HepG2 (cell line): ENCODE measurements at regions not wholly inside any gene's neighbourhood (a gene's known extent, or its start where the extent isn't known, plus 50 kb on each side); places are given as distances from the start of the nearest gene placed in this dataset.

ENCODE experiments used
- ATAC-seq: fragments of 200-7000 bp; cut with Tn5 transposase; 3 replicates; pipeline ENCODE4 v1.9.1; 2020; ENCODE audit warnings: mild to moderate bottlenecking, moderate library complexity
- BruUV-seq: library from RNA; stranded (reverse); fragments of 400-500 nt; replicated peaks from 2 replicates; lab custom pipeline; 2021; lab: Mats Ljungman, UMichigan
- CTCF ChIA-PET: fragments of 300-600 bp; formaldehyde crosslinking; extraction: SDS; loops from one replicate; lab custom pipeline; 2021; ENCODE audit warnings: low total read pairs, inconsistent platforms, low intra/inter-chr PET ratio; lab: Yijun Ruan, JAX
- POLR2A ChIA-PET: fragments of 350-600 bp; sonication (Branson Sonifier 250); formaldehyde crosslinking; loops from one replicate; lab custom pipeline; 2020; ENCODE audit warnings: antibody characterized with exemption, inconsistent platforms; lab: Yijun Ruan, JAX
- DNase-seq: peaks from one replicate; pipeline ENCODE4 v3.0.0-alpha.2; 2015; ENCODE audit warnings: low spot score
- FAIRE-seq: peaks from 3 replicates; lab custom pipeline; 2011; peaks lifted over from hg19 to GRCh38; lab: Jason Lieb, UNC
- H2AFZ ChIP-seq: one replicate; pipeline ENCODE4 v1.6.1; 2011; ENCODE audit warnings: low read length, inconsistent platforms
- H3K27ac ChIP-seq: fragments of 300-600 bp; 3 replicates; pipeline ENCODE4 v1.8.0; 2011; ENCODE audit warnings: mixed run types, mild to moderate bottlenecking, mixed read lengths, low read length, inconsistent platforms; ENCODE audit not compliant: insufficient read depth; ENCODE audit errors: extremely low read length
- H3K27me3 ChIP-seq, 2 experiments: fragments of 200-600 bp in 1 of 2; 2 replicates in 1 of 2; 3 replicates in 1 of 2; pipeline versions ENCODE4 v1.6.0 to v1.8.0; 2011; ENCODE audit warnings: low read length in 2 of 2, mild to moderate bottlenecking in 2 of 2, moderate library complexity in 2 of 2, inconsistent platforms in 1 of 2; ENCODE audit not compliant: insufficient read depth in 2 of 2, control insufficient read depth in 1 of 2
- H3K36me3 ChIP-seq, 2 experiments: fragments of 200-600 bp in 1 of 2; replicated peaks in 1 of 2; 2 replicates in 1 of 2; 3 replicates in 1 of 2; pipeline versions ENCODE4 v1.5.1 to v1.8.0; 2011; ENCODE audit warnings: low read length in 2 of 2, inconsistent platforms in 1 of 2; ENCODE audit not compliant: insufficient read depth in 2 of 2, control insufficient read depth in 1 of 2
- H3K4me1 ChIP-seq: 2 replicates; pipeline ENCODE4 v1.5.1; 2012; ENCODE audit warnings: low read length, inconsistent platforms; ENCODE audit not compliant: insufficient read depth
- H3K4me2 ChIP-seq: 2 replicates; pipeline ENCODE4 v1.6.0; 2011; ENCODE audit warnings: low read depth, low read length, inconsistent platforms
- H3K4me3 ChIP-seq, 3 experiments: fragments of 200-600 bp in 1 of 3; sonication (generic), shearing (Covaris generic) in 1 of 3; replicated peaks in 1 of 3; 2 replicates each; pipeline ENCODE4 v1.5.1; 2011 to 2016; ENCODE audit warnings: low read length in 3 of 3, inconsistent platforms in 2 of 3, low read depth in 2 of 3, mild to moderate bottlenecking in 2 of 3, control low read depth in 1 of 3, mixed read lengths in 1 of 3; ENCODE audit not compliant: insufficient read depth in 1 of 3
- H3K79me2 ChIP-seq: one replicate; pipeline ENCODE4 v1.6.1; 2011; ENCODE audit warnings: low read length, inconsistent platforms; ENCODE audit not compliant: insufficient read depth
- H3K9ac ChIP-seq: 2 replicates; pipeline ENCODE4 v1.6.0; 2011; ENCODE audit warnings: mild to moderate bottlenecking, low read depth, low read length, inconsistent platforms; ENCODE audit not compliant: insufficient read depth
- H3K9me3 ChIP-seq: 2 replicates; pipeline ENCODE4 v1.5.1; 2012; ENCODE audit warnings: mild to moderate bottlenecking, low read length
- H4K20me1 ChIP-seq: 2 replicates; pipeline ENCODE4 v1.6.0; 2011; ENCODE audit warnings: inconsistent platforms, mild to moderate bottlenecking, low read length, moderate library complexity; ENCODE audit not compliant: insufficient read depth
- HMG20B ChIP-seq: conservative IDR thresholded peaks from 2 replicates; pipeline ENCODE4 v1.6.1; 2016; ENCODE audit warnings: missing genetic modification reagents, missing compliant biosample characterization
- PPARG ChIP-seq: conservative IDR thresholded peaks from 2 replicates; pipeline ENCODE4 v1.6.1; 2016; ENCODE audit warnings: missing biosample characterization, missing genetic modification reagents
- TAF15 ChIP-seq: fragments of 200-400 bp; formaldehyde crosslinking; IDR thresholded peaks from one replicate; pipeline ENCODE4 v1.6.1; 2018; ENCODE audit warnings: mild to moderate bottlenecking, low read depth, low read length; ENCODE audit not compliant: poor library complexity, severe bottlenecking
- ZNF782 ChIP-seq: sonication (generic); formaldehyde crosslinking; IDR thresholded peaks from 2 replicates; pipeline ENCODE4 v1.4.0; 2020; ENCODE audit warnings: missing genetic modification reagents, mild to moderate bottlenecking, borderline replicate concordance
- WGBS: methylation state at CpG from one replicate; pipeline ENCODE4 v1.1.6; 2017; ENCODE audit warnings: low lambda C conversion rate; 5-methylcytosine and 5-hydroxymethylcytosine counted together
- in situ Hi-C: cut with HindIII; loops from 2 replicates; pipeline ENCODE4 v1.10.0; 2017; ENCODE audit warnings: low pct_unique_long_range_greater_than_20kb; ENCODE audit not compliant: extremely low pct_ligation_motif_present
- intact Hi-C: fragments of 100-400 bp; cut with micrococcal nuclease; formaldehyde crosslinking; loops from one replicate; pipeline ENCODE4 v1.10.0; 2022; ENCODE audit not compliant: unreplicated experiment
- TF ChIP-seq, protein P1 (sequence below), 2 experiments: IDR thresholded peaks; 2 replicates each; pipeline ENCODE4 v1.6.1; 2011 to 2012; ENCODE audit warnings: low read length in 2 of 2, borderline replicate concordance in 1 of 2, low read depth in 1 of 2, mild to moderate bottlenecking in 1 of 2, moderate library complexity in 1 of 2
- TF ChIP-seq, protein P2 (sequence below): sonication (generic); formaldehyde crosslinking; IDR thresholded peaks from 2 replicates; pipeline ENCODE4 v1.4.0; 2020; ENCODE audit warnings: missing genetic modification reagents
- TF ChIP-seq, protein P3 (sequence below): sonication (generic); formaldehyde crosslinking; IDR thresholded peaks from 2 replicates; pipeline ENCODE4 v1.4.0; 2020; ENCODE audit warnings: missing genetic modification reagents, mild to moderate bottlenecking, borderline replicate concordance
- TF ChIP-seq, protein P4 (sequence below): IDR thresholded peaks from 2 replicates; pipeline ENCODE4 v1.6.1; 2016

DNA sequence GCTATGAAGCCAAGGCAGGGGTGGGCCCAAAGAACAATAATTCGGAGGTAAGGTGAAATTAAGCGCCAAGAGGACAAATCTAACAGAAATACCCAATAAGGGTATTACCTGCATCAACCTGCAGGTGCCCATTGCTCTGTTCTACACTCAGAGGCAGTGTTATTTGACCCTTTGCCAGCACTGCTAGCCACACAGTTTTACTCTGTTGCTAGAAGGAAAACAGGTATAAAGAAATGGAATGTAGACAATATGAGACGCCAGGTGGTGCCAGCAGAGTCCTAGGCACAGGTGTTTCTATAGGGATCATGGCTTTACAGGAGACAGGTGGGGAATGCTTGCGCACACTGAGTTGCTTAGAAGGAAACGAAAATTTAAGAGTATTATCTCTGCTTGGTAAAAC lies 201.3 kb downstream of the HTR1A start:
- ATAC-seq: no peak
- no peak overlapping the region for H3K4me2 ChIP-seq
- H4K20me1 ChIP-seq: no peaks in the 10 kb centered on the region
- no peak for DNase-seq
- CTCF ChIA-PET: no interaction called here
- POLR2A ChIA-PET: no interaction called here
- FAIRE-seq: no peak
- WGBS: 24% methylated on average over 5 of the region's 5 CpGs
- H3K4me3 ChIP-seq: no peak overlapping the region
- no peaks in the 10 kb centered on the region for H3K79me2 ChIP-seq
- H3K27me3 ChIP-seq: no peaks in the 10 kb centered on the region
- no peaks in the 10 kb centered on the region for H3K4me1 ChIP-seq
- in situ Hi-C loops: no loop called here
- H3K27ac ChIP-seq: no peak overlapping the region
- BruUV-seq: no TSS peak
- H3K9me3 ChIP-seq: peaks cover 11% of the 10 kb centered on the region
- H3K36me3 ChIP-seq: no peaks in the 10 kb centered on the region
- no peak overlapping the region for H2AFZ ChIP-seq
- intact Hi-C loops: no loop called here
- no peak overlapping the region for H3K9ac ChIP-seq
- TF ChIP-seq ZNF782: no peak
- TF ChIP-seq, protein P1, sequence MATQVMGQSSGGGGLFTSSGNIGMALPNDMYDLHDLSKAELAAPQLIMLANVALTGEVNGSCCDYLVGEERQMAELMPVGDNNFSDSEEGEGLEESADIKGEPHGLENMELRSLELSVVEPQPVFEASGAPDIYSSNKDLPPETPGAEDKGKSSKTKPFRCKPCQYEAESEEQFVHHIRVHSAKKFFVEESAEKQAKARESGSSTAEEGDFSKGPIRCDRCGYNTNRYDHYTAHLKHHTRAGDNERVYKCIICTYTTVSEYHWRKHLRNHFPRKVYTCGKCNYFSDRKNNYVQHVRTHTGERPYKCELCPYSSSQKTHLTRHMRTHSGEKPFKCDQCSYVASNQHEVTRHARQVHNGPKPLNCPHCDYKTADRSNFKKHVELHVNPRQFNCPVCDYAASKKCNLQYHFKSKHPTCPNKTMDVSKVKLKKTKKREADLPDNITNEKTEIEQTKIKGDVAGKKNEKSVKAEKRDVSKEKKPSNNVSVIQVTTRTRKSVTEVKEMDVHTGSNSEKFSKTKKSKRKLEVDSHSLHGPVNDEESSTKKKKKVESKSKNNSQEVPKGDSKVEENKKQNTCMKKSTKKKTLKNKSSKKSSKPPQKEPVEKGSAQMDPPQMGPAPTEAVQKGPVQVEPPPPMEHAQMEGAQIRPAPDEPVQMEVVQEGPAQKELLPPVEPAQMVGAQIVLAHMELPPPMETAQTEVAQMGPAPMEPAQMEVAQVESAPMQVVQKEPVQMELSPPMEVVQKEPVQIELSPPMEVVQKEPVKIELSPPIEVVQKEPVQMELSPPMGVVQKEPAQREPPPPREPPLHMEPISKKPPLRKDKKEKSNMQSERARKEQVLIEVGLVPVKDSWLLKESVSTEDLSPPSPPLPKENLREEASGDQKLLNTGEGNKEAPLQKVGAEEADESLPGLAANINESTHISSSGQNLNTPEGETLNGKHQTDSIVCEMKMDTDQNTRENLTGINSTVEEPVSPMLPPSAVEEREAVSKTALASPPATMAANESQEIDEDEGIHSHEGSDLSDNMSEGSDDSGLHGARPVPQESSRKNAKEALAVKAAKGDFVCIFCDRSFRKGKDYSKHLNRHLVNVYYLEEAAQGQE (IDR thresholded peaks at IDR 0.05; ENCODE audit: borderline replicate concordance in 1 of 2, low read depth in 1 of 2, low read length in 2 of 2): no peak
- TF ChIP-seq PPARG (CRISPR knock-in tag): no peak
- no peak for TF ChIP-seq HMG20B (CRISPR knock-in tag)
- TF ChIP-seq TAF15: no peak
- TF ChIP-seq, protein P2, sequence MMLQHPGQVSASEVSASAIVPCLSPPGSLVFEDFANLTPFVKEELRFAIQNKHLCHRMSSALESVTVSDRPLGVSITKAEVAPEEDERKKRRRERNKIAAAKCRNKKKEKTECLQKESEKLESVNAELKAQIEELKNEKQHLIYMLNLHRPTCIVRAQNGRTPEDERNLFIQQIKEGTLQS (CRISPR knock-in tag): no peak
- TF ChIP-seq, protein P3, sequence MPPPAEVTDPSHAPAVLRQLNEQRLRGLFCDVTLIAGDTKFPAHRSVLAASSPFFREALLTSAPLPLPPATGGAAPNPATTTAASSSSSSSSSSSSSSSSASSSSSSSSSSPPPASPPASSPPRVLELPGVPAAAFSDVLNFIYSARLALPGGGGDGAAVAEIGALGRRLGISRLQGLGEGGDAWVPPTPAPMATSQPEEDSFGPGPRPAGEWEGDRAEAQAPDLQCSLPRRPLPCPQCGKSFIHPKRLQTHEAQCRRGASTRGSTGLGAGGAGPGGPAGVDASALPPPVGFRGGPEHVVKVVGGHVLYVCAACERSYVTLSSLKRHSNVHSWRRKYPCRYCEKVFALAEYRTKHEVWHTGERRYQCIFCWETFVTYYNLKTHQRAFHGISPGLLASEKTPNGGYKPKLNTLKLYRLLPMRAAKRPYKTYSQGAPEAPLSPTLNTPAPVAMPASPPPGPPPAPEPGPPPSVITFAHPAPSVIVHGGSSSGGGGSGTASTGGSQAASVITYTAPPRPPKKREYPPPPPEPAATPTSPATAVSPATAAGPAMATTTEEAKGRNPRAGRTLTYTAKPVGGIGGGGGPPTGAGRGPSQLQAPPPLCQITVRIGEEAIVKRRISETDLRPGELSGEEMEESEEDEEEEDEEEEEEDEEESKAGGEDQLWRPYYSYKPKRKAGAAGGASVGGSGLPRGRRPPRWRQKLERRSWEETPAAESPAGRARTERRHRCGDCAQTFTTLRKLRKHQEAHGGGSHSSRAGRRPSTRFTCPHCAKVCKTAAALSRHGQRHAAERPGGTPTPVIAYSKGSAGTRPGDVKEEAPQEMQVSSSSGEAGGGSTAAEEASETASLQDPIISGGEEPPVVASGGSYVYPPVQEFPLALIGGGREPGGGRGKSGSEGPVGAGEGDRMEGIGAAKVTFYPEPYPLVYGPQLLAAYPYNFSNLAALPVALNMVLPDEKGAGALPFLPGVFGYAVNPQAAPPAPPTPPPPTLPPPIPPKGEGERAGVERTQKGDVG: no peak
- TF ChIP-seq, protein P4, sequence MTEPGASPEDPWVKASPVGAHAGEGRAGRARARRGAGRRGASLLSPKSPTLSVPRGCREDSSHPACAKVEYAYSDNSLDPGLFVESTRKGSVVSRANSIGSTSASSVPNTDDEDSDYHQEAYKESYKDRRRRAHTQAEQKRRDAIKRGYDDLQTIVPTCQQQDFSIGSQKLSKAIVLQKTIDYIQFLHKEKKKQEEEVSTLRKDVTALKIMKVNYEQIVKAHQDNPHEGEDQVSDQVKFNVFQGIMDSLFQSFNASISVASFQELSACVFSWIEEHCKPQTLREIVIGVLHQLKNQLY (CRISPR knock-in tag): no peak
